ENCODE measurements at regions not wholly inside any gene's neighbourhood (a gene's known extent, or its start where the extent isn't known, plus 50 kb on each side); places are given as distances from the start of the nearest gene placed in this dataset.

DNA sequence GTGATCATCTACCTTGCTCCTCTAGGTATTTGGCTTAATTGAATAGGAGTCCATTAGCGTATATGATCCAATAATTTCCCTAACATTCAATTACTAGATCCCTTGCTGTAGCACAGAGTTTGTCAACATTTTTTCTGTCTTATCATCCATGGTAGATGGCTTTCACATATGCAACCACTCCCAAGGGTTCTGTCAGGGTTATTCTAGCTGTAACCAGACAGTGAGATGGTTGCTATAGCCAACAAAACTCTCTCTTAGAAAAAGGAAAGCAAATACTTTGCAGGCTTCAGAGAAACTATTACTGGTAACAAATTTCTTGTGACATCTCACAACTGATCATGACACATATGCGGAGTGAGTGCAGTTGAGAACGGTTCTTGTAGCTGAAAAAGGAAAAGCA lies 96.2 kb upstream of the EFNA5 start:
- Histone ChIP-seq H3K9ac (no peak overlapping the region), H3K27me3 (replicated peaks; ENCODE audit: insufficient read depth) (no peaks in the 10 kb centered on the region; the same call in 1 of the 2 replicates), H2AFZ (no peak overlapping the region), H3K4me3 (no peak overlapping the region), H3K9me3 (ENCODE audit: low read depth) (no peaks in the 10 kb centered on the region), H3K4me2 (ENCODE audit: unreplicated experiment) (no peak overlapping the region), H3K79me2 (ENCODE audit: insufficient read depth) (no peaks in the 10 kb centered on the region), H3F3A (ENCODE audit: insufficient read depth) (no peaks in the 10 kb centered on the region), H3K36me3 (ENCODE audit: low read depth) (no peaks in the 10 kb centered on the region), H3K9me2 (ENCODE audit: insufficient read depth) (no peaks in the 10 kb centered on the region), H3K4me1 (ENCODE audit: insufficient read depth) (no peaks in the 10 kb centered on the region), H3K27ac (no peak overlapping the region), H4K20me1 (ENCODE audit: insufficient read depth) (no peaks in the 10 kb centered on the region)
- in situ Hi-C loops (cut with MboI): no loop called here
- 76 to 84% methylated on average over 3 of the region's 3 CpGs for WGBS, 2 experiments (ENCODE audit: low coverage in 1 of 2, low lambda C conversion rate in 2 of 2, missing lambda C conversion rate in 2 of 2)
- TF ChIP-seq EZH2phosphoT487 (IDR thresholded peaks at IDR 0.05; ENCODE audit: insufficient read depth, low read depth): no peak
- no peak for TF ChIP-seq EZH2 (IDR thresholded peaks at IDR 0.05; ENCODE audit: insufficient read depth, poor library complexity, severe bottlenecking)
- DNase-seq: no peak

DNA sequence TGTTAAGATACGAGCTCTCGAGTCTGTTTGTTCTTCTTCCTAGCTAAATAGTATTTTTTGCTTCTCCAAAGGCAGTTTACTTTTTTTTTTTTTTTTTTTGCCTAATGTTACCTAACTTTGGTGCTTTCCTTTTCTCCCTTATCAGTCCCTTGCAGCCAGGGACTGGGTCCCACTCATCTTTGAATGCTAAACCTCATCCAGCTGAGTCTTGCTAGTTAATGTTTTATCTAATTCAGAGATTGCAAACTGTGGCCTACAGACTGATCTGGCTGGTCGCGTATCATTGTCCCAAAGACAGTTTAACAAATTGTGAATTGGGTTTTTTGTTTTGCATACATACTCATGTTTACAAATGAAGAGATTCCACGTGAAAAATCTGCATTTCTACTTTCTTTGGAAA lies 95.7 kb upstream of the EFNA5 start:
- H3K9ac ChIP-seq: no peak overlapping the region
- no peaks in the 10 kb centered on the region for H3K4me1 ChIP-seq (ENCODE audit: insufficient read depth)
- no peak overlapping the region for H3K4me2 ChIP-seq (ENCODE audit: unreplicated experiment)
- 49 to 51% methylated on average over 5 of the region's 5 CpGs for WGBS, 2 experiments (ENCODE audit: low coverage in 1 of 2, low lambda C conversion rate in 2 of 2, missing lambda C conversion rate in 2 of 2)
- DNase-seq: no peak
- no peak overlapping the region for H3K27ac ChIP-seq
- no peak overlapping the region for H2AFZ ChIP-seq
- H3K9me3 ChIP-seq (ENCODE audit: low read depth): no peaks in the 10 kb centered on the region
- H4K20me1 ChIP-seq (ENCODE audit: insufficient read depth): no peaks in the 10 kb centered on the region
- TF ChIP-seq EZH2 (IDR thresholded peaks at IDR 0.05; ENCODE audit: insufficient read depth, poor library complexity, severe bottlenecking) (no peak), EZH2phosphoT487 (IDR thresholded peaks at IDR 0.05; ENCODE audit: insufficient read depth, low read depth) (no peak)
- no peaks in the 10 kb centered on the region; the same call in 1 of the 2 replicates for H3K27me3 ChIP-seq (replicated peaks; ENCODE audit: insufficient read depth)
- no peaks in the 10 kb centered on the region for H3K36me3 ChIP-seq (ENCODE audit: low read depth)
- H3K4me3 ChIP-seq: no peak overlapping the region
- no peaks in the 10 kb centered on the region for H3F3A ChIP-seq (ENCODE audit: insufficient read depth)
- H3K79me2 ChIP-seq (ENCODE audit: insufficient read depth): no peaks in the 10 kb centered on the region
- in situ Hi-C loops (cut with MboI): no loop called here
- no peaks in the 10 kb centered on the region for H3K9me2 ChIP-seq (ENCODE audit: insufficient read depth)

DNA sequence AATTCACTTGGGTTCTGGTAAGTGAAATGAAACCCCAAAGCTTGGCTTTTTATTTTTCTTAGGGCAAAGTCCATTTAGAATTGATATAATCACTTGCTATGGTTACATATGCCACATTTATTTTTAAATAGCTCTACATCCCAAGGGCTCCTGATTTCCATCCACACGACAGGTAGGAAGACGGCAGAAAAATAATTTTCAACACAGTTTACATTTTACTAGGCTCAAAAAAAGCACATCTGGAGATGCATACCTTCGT lies 95.0 kb upstream of the EFNA5 start:
- Histone ChIP-seq H3K27ac (no peak overlapping the region), H3K9ac (no peak overlapping the region), H3K9me2 (ENCODE audit: insufficient read depth) (no peaks in the 10 kb centered on the region), H3K27me3 (replicated peaks; ENCODE audit: insufficient read depth) (no peaks in the 10 kb centered on the region; the same call in 1 of the 2 replicates), H2AFZ (no peak overlapping the region), H3K79me2 (ENCODE audit: insufficient read depth) (no peaks in the 10 kb centered on the region), H4K20me1 (ENCODE audit: insufficient read depth) (no peaks in the 10 kb centered on the region), H3F3A (ENCODE audit: insufficient read depth) (no peaks in the 10 kb centered on the region), H3K36me3 (ENCODE audit: low read depth) (no peaks in the 10 kb centered on the region), H3K4me2 (ENCODE audit: unreplicated experiment) (no peak overlapping the region), H3K4me3 (no peak overlapping the region), H3K4me1 (ENCODE audit: insufficient read depth) (no peaks in the 10 kb centered on the region), H3K9me3 (ENCODE audit: low read depth) (no peaks in the 10 kb centered on the region)
- TF ChIP-seq EZH2phosphoT487 (IDR thresholded peaks at IDR 0.05; ENCODE audit: insufficient read depth, low read depth): no peak
- TF ChIP-seq EZH2 (IDR thresholded peaks at IDR 0.05; ENCODE audit: insufficient read depth, poor library complexity, severe bottlenecking): no peak
- no peak for DNase-seq
- in situ Hi-C loops (cut with MboI): no loop called here
- 47% methylated on average over 3 of the region's 3 CpGs for WGBS, 2 experiments (ENCODE audit: low coverage in 1 of 2, low lambda C conversion rate in 2 of 2, missing lambda C conversion rate in 2 of 2)

DNA sequence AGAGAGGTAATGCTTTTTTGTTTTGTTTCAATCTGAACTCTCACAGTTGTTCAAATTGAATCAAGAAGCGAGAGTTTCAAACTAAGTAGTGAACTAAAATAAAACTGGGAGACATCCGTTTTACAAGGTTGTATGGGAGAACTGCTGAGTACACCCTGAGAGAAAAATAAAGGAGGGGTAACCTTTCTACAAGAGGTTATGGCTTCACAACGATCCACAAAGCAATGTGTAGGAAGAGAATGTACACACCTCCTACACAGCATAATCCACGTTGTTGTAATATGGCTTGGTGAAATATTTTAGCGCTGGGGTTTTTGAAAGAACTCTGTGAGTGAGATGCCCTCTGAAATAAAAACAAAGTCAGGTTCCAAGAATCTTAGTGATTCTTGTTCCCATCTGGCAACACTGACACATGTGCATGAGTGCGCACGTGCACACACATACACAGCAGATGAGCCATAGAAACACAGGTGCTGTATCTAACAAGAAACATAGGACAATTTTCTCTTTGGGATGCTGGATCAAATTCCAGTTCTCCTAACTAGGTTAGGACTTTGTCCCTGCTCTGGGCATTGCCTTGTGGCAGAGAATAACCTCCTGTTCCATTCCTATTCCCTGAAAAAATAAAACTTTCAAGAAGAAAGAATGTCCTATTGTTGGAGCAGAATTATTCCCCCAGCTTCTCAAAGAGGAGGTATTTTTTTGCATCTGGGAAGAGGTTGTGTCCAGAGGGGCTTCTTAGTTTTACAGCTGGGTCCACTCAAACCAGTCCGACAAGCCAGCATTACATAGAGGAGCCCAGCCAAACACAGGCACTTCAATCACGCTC lies 94.5 kb upstream of the EFNA5 start:
- Histone ChIP-seq H3K36me3 (ENCODE audit: low read depth) (no peaks in the 10 kb centered on the region), H2AFZ (no peak overlapping the region)
- no peak for TF ChIP-seq EZH2 (IDR thresholded peaks at IDR 0.05; ENCODE audit: insufficient read depth, poor library complexity, severe bottlenecking)
- TF ChIP-seq EZH2phosphoT487 (IDR thresholded peaks at IDR 0.05; ENCODE audit: insufficient read depth, low read depth): no peak

More for the DNA sequence above, 94.5 kb upstream of the EFNA5 start:
- Histone ChIP-seq H3K9ac (no peak overlapping the region), H3K9me3 (ENCODE audit: low read depth) (no peaks in the 10 kb centered on the region), H3K27ac (no peak overlapping the region), H3K4me3 (no peak overlapping the region), H3K4me1 (ENCODE audit: insufficient read depth) (no peaks in the 10 kb centered on the region), H4K20me1 (ENCODE audit: insufficient read depth) (no peaks in the 10 kb centered on the region), H3K4me2 (ENCODE audit: unreplicated experiment) (no peak overlapping the region), H3K27me3 (replicated peaks; ENCODE audit: insufficient read depth) (no peaks in the 10 kb centered on the region; the same call in 1 of the 2 replicates), H3F3A (ENCODE audit: insufficient read depth) (no peaks in the 10 kb centered on the region), H3K79me2 (ENCODE audit: insufficient read depth) (no peaks in the 10 kb centered on the region), H3K9me2 (ENCODE audit: insufficient read depth) (no peaks in the 10 kb centered on the region)
- WGBS, 2 experiments (ENCODE audit: low coverage in 1 of 2, low lambda C conversion rate in 2 of 2, missing lambda C conversion rate in 2 of 2): 45 to 48% methylated on average over 9 of the region's 9 CpGs
- DNase-seq: no peak
- in situ Hi-C loops (cut with MboI): no loop called here

Measured in GM23248 (cell line).